ENCODE measurements at regions not wholly inside any gene's neighbourhood (a gene's known extent, or its start where the extent isn't known, plus 50 kb on each side); places are given as distances from the start of the nearest gene placed in this dataset.
"Not testable (repeated sequence)": the region's sequence is repeated elsewhere in the genome, so short reads cannot be mapped to it uniquely, and the experiment has no call there.

DNA sequence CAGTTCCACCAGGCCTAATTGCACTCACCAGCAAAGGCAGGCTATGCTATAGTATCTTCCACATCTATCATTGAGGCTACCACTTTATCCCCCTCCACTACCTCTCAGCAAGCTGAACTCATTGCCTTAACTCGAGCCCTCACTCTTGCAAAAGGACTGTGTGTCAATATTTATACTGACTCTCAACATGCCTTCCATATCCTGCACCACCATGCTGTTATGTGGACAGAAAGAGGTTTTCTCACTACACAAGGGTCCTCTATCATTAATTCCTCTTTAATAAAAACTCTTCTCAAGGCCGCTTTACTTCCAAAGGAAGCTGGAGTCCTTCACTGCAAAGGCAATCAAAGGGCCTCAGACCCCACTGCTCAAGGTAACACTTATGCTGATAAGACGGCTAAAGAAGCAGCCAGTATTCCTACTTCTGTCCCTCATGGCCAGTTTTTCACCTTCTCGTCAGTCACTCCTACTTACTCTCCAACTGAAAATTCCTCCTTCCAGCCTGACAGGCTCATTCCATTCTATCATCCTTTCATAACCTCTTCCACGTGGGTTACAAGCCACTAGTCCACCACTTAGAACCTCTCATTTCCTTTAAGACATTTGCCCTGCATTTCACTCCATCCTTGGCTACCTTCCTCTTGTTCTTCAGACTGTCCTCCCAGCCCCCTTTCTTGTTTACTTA is 1110.9 kb upstream of the TMEM132C start:
- DNase-seq (ENCODE audit: low read depth in 3 of 3): not testable (repeated sequence)

DNA sequence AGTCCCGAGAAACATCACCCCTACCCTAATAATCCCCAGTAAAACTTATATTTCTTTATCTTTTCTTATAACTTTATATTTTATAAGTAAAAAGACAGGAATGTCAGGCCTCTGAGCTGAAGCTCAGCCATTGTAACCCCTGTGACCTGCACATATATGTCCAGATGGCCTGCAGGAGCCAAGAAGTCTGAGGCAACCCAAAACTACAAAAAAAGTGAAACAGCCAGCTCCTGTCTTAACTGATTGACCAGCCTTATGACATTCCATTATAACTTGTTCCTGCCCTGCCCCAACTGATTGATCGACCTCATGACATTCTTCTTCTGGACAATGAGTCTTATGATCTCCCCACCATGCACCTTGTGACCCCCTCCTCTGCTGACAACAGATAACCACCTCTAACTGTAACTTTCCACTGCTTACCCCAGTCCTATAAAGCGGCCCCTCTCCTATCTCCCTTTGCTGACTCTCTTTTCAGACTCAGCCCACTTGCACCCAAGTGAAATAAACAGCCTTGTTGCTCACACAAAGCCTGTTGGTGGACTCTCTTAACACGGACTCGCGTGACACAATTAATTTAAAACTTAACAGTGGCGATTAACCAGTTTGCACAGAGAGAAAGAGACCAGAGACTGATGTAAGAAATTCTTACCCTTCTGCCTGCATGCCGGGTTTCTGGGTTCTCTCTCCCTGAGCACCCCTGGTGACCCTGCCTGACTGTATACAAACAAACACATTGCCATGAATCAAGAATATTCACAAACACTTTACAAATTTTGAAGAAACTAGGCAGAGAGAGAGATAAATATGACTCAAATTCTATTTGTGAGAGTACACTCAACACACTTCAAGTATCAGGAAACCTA is 1109.2 kb upstream of the TMEM132C start:
- DNase-seq (ENCODE audit: low read depth in 3 of 3): not testable (repeated sequence)

DNA sequence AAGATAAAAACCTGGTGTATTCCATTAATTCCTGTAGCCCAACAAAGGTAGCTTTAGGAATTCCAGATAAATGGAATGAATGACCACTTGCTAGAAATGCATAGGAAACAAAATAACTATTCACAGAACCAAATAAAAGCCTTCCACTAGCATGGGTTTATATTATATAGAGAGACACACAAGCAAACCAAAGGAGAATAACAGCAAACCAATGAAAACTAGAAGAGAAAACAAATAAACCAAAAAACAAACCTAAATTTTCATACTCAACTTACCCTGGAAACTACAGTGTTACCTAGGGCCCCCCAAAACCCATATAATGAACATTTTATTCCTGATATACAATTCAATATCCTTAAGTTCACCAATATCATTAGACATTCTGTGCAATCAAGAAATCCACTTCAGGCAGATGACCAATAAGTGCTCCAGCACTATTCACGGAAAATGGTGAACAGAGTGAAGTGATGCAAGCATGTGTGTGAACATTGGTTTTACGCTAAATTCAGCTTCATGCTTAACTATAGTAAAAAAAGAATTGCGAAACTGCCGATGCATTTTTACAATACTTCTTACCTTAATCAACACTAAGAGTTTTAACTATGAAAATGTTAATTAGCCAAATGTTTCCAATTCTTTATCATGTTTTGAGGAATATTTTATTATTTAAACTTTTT is 1108.4 kb upstream of the TMEM132C start:
- no peak for DNase-seq (ENCODE audit: low read depth in 3 of 3)

DNA sequence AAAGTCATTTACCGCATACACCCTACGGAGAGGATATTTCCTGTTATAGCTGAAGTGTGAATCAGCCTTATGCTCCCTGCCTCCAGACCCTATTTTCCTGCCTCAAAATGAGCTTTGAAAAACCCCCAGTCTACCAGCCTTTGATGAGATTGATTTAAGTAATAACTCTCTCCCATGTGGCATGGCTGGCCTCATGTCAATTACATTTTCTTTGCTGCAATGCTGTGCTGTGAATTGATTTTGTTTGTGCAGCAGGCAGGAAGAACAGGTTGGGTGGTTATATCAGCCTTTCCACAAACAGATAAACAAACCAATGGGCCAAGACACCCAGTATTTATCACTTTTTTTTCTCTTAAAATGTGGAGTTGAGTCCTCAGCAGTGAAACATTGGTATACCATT is 1105.5 kb upstream of the TMEM132C start:
- DNase-seq (ENCODE audit: low read depth in 3 of 3): no peak

DNA sequence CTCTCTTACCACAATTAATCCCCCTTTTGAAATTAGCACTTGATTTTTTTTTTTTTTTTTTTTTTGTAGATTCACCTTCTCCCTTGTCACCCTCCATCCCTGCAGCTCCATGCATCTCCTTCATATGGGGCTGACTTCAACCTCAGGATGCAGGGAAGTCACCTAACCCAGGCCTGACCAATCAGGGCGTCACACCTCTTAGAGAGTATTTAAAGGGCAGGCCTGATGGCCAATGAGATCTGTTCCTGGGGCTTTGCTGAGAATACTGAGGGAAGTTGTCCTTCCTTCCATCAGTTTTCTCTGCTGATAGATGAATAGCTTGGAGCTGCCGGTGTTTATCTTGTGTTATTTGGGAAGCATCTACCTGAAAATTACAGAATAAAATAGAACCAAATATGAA is 1104.7 kb upstream of the TMEM132C start:
- no peak for DNase-seq (ENCODE audit: low read depth in 3 of 3)

GRCh38 chr12:127162902-127163301 is 1104.1 kb upstream of the TMEM132C start:
- DNase-seq (ENCODE audit: low read depth in 3 of 3): peak in 2 of 3 experiments; percentile 12 to 27

DNA sequence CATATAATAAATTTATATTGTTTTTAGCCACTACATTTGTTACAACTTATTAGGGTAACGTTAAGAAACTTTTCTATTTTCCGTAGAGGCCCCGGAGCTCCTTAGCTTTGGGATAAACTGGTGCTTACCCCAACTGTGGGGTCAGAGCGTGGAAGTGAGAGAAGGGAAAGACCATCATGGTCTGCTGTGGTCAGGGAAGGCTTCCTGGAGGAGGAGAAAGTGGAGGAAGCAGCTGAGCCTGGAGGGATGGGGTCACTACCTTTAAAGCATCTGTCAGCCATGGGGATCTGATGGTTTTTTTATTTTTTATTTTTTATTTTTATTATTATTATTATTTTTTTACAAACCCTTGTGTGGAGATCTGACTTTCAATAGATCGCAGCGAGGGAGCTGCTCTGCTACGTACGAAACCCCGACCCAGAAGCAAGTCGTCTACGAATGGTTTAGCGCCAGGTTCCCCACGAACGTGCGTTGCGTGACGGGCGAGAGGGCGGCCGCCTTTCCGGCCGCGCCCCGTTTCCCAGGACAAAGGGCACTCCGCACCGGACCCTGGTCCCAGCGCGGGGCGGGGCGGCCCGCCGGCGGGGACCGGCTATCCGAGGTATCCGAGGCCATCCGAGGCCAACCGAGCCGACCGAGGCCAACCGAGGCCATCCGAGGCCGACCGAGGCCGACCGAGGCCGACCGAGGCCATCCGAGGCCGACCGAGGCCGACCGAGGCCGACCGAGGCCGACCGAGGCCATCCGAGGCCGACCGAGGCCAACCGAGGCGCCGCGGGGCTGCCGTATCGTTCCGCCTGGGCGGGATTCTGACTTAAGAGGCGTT is 1101.2 kb upstream of the TMEM132C start:
- DNase-seq (ENCODE audit: low read depth in 3 of 3): peak; percentile 69 to 83 (median 80)

GRCh38 chr12:127169321-127170181 is 1097.4 kb upstream of the TMEM132C start:
- no peak for DNase-seq (ENCODE audit: low read depth in 3 of 3)

DNA sequence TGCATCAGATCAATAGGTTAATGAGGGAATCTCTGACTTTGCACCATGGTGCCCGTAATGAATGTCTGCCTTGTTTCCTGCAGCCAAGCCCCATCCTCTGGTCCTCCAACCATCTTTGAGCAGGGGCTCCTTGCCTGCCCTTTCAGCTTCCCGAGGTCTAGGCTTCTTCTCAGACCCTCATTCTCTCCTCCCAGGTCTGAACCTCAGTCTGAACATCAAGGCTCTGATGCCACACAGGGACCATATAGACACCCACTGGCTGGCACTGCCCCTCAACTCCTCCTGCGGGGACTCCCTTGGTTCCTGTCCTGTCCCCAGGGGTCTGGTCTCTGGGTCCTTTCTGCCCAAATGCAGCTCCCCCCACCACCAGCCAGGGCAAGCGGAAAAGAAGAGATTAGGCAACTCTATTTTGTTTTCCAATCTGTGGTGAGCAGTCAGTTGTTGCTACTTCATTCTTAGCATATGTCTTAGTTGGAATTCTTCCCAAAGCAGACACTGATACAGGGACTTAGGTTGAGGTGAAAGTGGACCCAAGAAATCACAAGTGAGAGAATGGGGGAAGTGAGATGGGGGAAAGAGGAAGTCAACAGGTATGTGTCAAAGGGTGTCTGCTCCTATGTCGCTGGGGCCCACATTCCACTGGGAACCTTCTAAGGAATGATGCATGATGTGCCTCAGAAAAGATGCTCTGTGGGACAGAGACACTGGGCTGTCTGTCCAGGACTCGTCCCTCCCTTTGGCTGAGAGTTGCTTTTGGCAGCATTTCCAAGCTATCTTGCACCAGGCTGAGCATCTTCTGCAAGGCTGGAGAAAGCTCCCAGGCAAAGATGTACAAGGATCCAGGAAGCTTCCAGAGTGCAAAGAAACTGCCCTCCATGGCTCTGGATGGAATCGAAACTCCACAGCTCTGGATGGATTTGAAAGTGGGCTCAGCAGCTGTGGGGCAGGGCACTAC is 1096.5 kb upstream of the TMEM132C start:
- DNase-seq (ENCODE audit: low read depth in 3 of 3): no peak

DNA sequence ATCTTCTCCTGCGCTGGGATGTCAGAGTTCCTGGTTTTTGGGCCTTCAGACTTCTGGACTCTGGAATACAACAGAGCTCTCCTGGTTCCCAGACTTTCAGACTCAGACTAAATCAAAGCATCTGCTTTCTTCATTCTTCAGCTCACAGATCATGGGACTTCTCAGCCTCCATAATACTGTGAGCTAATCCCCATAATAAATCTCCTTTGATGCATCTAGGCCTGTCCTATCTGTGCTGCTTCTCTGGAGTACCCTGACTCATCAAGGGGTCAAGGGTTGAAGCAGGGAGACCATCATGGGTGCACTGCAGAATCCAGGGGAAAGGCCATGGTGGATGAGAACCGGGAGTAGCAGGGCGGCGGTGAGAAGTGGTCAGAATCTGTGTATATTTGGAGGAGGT is 1094.1 kb upstream of the TMEM132C start:
- DNase-seq (ENCODE audit: low read depth in 3 of 3): no peak

- not testable (repeated sequence) for DNase-seq (ENCODE audit: low read depth in 3 of 3)
These were observed 1093.0 kb upstream of the TMEM132C start for GRCh38 chr12:127173971-127174370.

DNA sequence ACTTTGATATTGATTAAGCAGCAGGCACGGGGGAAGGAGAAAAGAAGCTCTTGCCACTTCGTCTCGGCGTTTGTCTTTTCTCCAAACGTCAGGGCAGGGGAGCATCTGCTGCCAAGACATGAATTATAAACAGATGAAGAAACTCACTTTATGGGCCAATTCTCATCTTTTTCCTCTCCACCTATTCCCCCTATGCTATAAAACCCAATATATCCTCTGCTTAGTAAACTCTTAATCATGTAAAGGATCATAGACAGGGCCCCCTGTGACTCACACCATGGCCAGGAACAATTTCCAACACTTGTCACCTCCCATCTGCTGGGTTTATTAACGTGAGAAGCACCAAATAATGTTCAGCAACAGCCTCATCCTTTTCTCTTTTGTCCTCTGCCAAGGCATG is 1092.1 kb upstream of the TMEM132C start:
- no peak for DNase-seq (ENCODE audit: low read depth in 3 of 3)

- no peak for DNase-seq (ENCODE audit: low read depth in 3 of 3)
These were observed 1091.6 kb upstream of the TMEM132C start for GRCh38 chr12:127175361-127175760.

DNA sequence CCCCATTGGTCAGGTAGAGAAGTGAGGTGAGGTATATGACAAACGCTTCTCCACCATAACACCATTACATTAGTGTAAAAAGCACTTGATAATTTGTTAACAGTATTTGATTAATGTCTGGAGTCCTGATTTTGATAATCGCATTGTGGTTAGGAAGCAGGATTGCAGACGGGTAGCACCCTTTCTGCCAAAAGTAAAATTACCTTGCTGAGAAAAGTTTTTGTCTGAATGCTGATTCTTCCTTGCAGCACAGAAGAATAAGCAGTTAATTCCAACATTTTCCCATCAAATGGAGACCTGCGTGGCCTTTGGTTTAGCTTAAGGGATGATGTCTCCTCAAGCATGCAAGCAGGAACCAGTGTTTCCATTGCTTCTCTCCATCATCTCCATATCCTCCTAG is 1090.2 kb upstream of the TMEM132C start:
- DNase-seq (ENCODE audit: low read depth in 3 of 3): no peak

DNA sequence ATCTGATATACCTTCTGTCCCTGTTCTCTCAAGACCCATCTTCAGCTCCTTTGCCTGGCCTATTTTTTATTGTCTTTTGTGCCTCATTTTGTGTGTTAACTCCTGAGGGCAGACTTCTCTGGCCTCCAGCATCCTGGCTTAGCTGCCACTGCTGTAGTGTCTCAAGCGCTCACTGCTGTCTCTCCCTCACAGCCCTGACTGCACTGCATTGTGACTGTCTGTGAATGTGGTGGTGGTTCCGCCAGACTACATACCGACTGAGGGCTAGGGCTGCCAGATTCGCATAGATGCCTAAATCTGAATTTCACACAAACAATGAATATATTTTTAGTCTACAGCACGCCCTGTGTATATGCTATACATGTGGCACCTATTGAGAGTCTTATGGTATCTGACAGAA is 1088.9 kb upstream of the TMEM132C start:
- DNase-seq (ENCODE audit: low read depth in 3 of 3): no peak

- no peak for DNase-seq (ENCODE audit: low read depth in 3 of 3)
These were observed 1088.5 kb upstream of the TMEM132C start for GRCh38 chr12:127178463-127178862.

DNA sequence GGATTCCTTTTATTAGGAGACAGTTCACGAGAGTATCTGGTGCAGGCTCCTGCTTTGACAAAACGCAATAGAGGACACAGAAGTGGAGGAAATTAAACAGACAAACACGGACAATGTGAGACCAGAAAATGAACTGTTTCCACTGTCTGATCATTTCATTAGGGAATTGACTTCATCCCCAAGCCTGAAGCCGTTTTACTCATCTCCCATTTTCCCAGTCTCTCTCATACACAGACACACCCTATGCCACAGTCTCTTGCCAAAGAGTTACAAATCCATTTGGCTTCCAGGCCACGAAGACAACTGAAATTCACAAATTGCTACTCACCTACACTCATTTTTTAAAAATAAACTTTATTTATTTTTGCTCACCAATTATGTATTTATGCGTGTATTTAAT is 1087.8 kb upstream of the TMEM132C start:
- no peak for DNase-seq (ENCODE audit: low read depth in 3 of 3)

DNA sequence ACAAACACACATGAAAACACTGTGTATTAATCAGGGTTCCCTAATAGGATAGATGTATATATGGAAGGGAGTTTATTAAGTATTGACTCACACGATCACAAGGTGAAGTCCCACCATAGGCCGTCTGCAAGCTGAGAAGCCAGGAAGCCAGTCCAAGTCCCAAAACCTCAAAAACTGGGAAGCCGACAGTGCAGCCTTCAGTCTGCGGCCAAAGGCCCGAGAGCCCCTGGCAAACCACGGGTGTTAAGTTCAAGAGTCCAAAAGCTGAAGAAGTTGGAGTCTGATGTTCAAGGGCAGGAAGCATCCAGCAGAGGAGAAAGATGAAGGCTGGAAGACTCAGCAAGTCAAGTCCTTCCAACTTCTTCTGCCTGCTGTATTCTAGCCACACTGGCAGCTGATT is 1085.0 kb upstream of the TMEM132C start:
- DNase-seq (ENCODE audit: low read depth in 3 of 3): no peak

DNA sequence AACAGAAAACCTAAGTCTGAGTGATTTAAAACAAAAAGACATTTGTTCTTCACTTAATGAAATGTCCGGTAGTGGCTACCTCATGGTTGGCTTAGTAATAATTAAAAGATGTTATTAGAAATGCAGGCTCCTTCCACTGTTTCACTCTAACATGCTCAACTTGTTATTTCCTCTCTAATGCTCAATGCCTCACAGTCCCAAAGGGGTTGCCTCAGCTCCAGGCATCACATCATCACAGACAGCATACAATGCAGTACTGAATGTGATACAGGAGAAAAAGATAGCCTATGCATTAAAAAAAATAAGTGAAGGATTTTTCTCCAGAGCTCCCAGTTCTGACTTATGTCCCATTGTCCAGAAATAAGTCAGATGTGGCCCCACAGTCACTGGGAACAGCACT is 1077.0 kb upstream of the TMEM132C start:
- no peak for DNase-seq (ENCODE audit: low read depth in 3 of 3)

GRCh38 chr12:127191129-127191528 is 1075.8 kb upstream of the TMEM132C start:
- DNase-seq (ENCODE audit: low read depth in 3 of 3): no peak
